GM12878 (cell line): ENCODE measurements at regions not wholly inside any gene's neighbourhood (a gene's known extent, or its start where the extent isn't known, plus 50 kb on each side); places are given as distances from the start of the nearest gene placed in this dataset.

Source experiments
- ATAC-seq: fragments of 200-7000 bp; cut with Tn5 transposase; 3 replicates; pipeline ENCODE4 v1.9.1; 2020; ENCODE audit warnings: mild to moderate bottlenecking, moderate library complexity
- BruUV-seq: library from RNA; stranded (reverse); fragments of 400-500 nt; replicated peaks from 2 replicates; lab custom pipeline; 2021; lab: Mats Ljungman, UMichigan
- CTCF ChIA-PET: fragments of 300-600 bp; sonication (Branson Sonifier 250); formaldehyde crosslinking; extraction: SDS; loops from one replicate; lab custom pipeline; 2021; ENCODE audit warnings: inconsistent platforms; lab: Yijun Ruan, JAX
- POLR2A ChIA-PET: fragments of 350-600 bp; formaldehyde crosslinking; extraction: SDS; loops from one replicate; lab custom pipeline; 2021; ENCODE audit warnings: inconsistent platforms; lab: Charles Lee
- RAD21 ChIA-PET: fragments of 300-600 bp; sonication (Branson Sonifier 250); formaldehyde crosslinking; loops from one replicate; lab custom pipeline; 2023; ENCODE audit warnings: antibody characterized with exemption; ENCODE audit not compliant: unreplicated experiment; lab: Charles Lee
- SMC1A ChIA-PET: fragments of 300-600 bp; sonication (Branson Sonifier 250); formaldehyde crosslinking; loops from one replicate; lab custom pipeline; 2023; ENCODE audit not compliant: unreplicated experiment, uncharacterized antibody; lab: Charles Lee
- DNase-seq: peaks from one replicate; pipeline ENCODE4 v3.0.0-alpha.2; 2011; ENCODE audit warnings: low read depth, low spot score
- FAIRE-seq: peaks from 3 replicates; lab custom pipeline; 2011; peaks lifted over from hg19 to GRCh38; lab: Jason Lieb, UNC
- H2AFZ ChIP-seq: 2 replicates; pipeline ENCODE4 v1.6.0; 2011; ENCODE audit warnings: low read depth, low read length, control low read depth; ENCODE audit not compliant: control insufficient read depth
- H3K27ac ChIP-seq: 2 replicates; pipeline ENCODE4 v1.5.1; 2011; ENCODE audit warnings: control low read depth; ENCODE audit not compliant: control insufficient read depth, insufficient read depth
- H3K27me3 ChIP-seq, 2 experiments: replicated peaks in 1 of 2; 2 replicates each; pipeline versions ENCODE4 v1.6.0 to v1.6.1; 2011; ENCODE audit warnings: low read length in 1 of 2; ENCODE audit not compliant: control insufficient read depth in 2 of 2, insufficient read depth in 2 of 2
- H3K36me3 ChIP-seq, 2 experiments: 2 replicates each; pipeline ENCODE4 v1.5.1; 2011; ENCODE audit warnings: low read length in 1 of 2; ENCODE audit not compliant: control insufficient read depth in 2 of 2, insufficient read depth in 2 of 2
- H3K4me1 ChIP-seq: 2 replicates; pipeline ENCODE4 v1.6.1; 2011; ENCODE audit warnings: mild to moderate bottlenecking, low read length, moderate library complexity, mixed read lengths; ENCODE audit not compliant: control insufficient read depth, insufficient read depth
- H3K4me2 ChIP-seq: 2 replicates; pipeline ENCODE4 v1.6.0; 2011; ENCODE audit warnings: control low read depth; ENCODE audit not compliant: control insufficient read depth, insufficient read depth
- H3K4me3 ChIP-seq: fragments of 200-600 bp; sonication (generic); 2 replicates; pipeline ENCODE4 v1.5.1; 2016
- H3K79me2 ChIP-seq: 2 replicates; pipeline ENCODE4 v1.6.0; 2011; ENCODE audit warnings: low read length; ENCODE audit not compliant: control insufficient read depth, insufficient read depth
- H3K9ac ChIP-seq: 2 replicates; pipeline ENCODE4 v1.8.0; 2011; ENCODE audit warnings: low read length, control low read depth, mixed read lengths; ENCODE audit not compliant: control insufficient read depth, insufficient read depth
- H3K9me3 ChIP-seq: replicated peaks from 3 replicates; pipeline ENCODE4 v1.5.1; 2011; ENCODE audit warnings: mild to moderate bottlenecking, low read length; ENCODE audit not compliant: control insufficient read depth, insufficient read depth
- H4K20me1 ChIP-seq: 2 replicates; pipeline ENCODE4 v1.6.0; 2011; ENCODE audit not compliant: control insufficient read depth, insufficient read depth
- FOXM1 ChIP-seq: IDR thresholded peaks from 2 replicates; pipeline ENCODE4 v1.6.1; 2012; ENCODE audit warnings: low read depth, mild to moderate bottlenecking, inconsistent platforms, low read length, moderate library complexity
- MTA3 ChIP-seq: IDR thresholded peaks from 2 replicates; pipeline ENCODE4 v1.6.1; 2012; ENCODE audit warnings: low read length, inconsistent platforms, borderline replicate concordance
- PML ChIP-seq: IDR thresholded peaks from 2 replicates; pipeline ENCODE4 v1.6.1; 2012; ENCODE audit warnings: low read length, inconsistent platforms
- POLR2A ChIP-seq: IDR thresholded peaks from 2 replicates; pipeline ENCODE4 v1.6.1; 2011; ENCODE audit warnings: low read depth, mild to moderate bottlenecking, low read length
- SMAD1 ChIP-seq: fragments of 450-650 bp; IDR thresholded peaks from 2 replicates; pipeline ENCODE4 v1.6.1; 2018; ENCODE audit warnings: mild to moderate bottlenecking, low read depth; ENCODE audit not compliant: partially characterized antibody
- TBL1XR1 ChIP-seq: IDR thresholded peaks from 2 replicates; pipeline ENCODE4 v1.6.1; 2012; ENCODE audit warnings: low read depth, low read length, improper control_type of control experiment
- ZNF217 ChIP-seq: fragments of 450-650 bp; IDR thresholded peaks from 2 replicates; pipeline ENCODE4 v1.6.1; 2017; ENCODE audit warnings: antibody characterized with exemption, mild to moderate bottlenecking
- ZNF274 ChIP-seq: IDR thresholded peaks from one replicate; pipeline ENCODE4 v1.8.0; 2011; ENCODE audit not compliant: insufficient read length, insufficient read depth
- WGBS: methylation state at CpG from one replicate; pipeline ENCODE4 v1.1.6; 2016; ENCODE audit warnings: low lambda C conversion rate; ENCODE audit not compliant: insufficient replicate concordance, insufficient coverage; ENCODE audit errors: missing lambda C conversion rate; 5-methylcytosine and 5-hydroxymethylcytosine counted together
- in situ Hi-C: fragments of 300-500 bp; cut with MboI; formaldehyde crosslinking; loops from 9 replicates; pipeline ENCODE4 v1.14.3; 2018; ENCODE audit warnings: mixed read lengths
- intact Hi-C: fragments of 100-400 bp; cut with micrococcal nuclease; formaldehyde crosslinking; loops from one replicate; pipeline ENCODE4 v1.14.2; 2022; ENCODE audit not compliant: unreplicated experiment
- TF ChIP-seq, protein P1 (sequence below): fragments of 450-650 bp; IDR thresholded peaks from 2 replicates; pipeline ENCODE4 v1.6.1; 2018; ENCODE audit warnings: borderline replicate concordance, mild to moderate bottlenecking; ENCODE audit not compliant: partially characterized antibody
- TF ChIP-seq, protein P2 (sequence below): fragments of 150-350 bp; IDR thresholded peaks from 2 replicates; pipeline ENCODE4 v1.6.1; 2014; ENCODE audit warnings: mild to moderate bottlenecking, low read depth, low read length

GRCh38 chr6:22896696-22897095 lies 327.3 kb downstream of the HDGFL1 start:
- Histone ChIP-seq H3K79me2 (no peaks in the 10 kb centered on the region), H3K9me3 (no peaks in the 10 kb centered on the region), H3K9ac (no peak overlapping the region), H3K4me2 (no peak overlapping the region), H3K36me3 (no peaks in the 10 kb centered on the region), H2AFZ (no peak overlapping the region), H3K27me3 (no peaks in the 10 kb centered on the region), H3K4me3 (no peak overlapping the region), H4K20me1 (no peaks in the 10 kb centered on the region), H3K4me1 (no peaks in the 10 kb centered on the region), H3K27ac (no peak overlapping the region)
- SMC1A ChIA-PET, result no interaction called here
- no TSS peak for BruUV-seq
- CTCF ChIA-PET, result no interaction called here
- POLR2A ChIA-PET, result no interaction called here
- intact Hi-C loops (no loop called here), in situ Hi-C loops (no loop called here)
- ATAC-seq (no peak), FAIRE-seq (no peak), DNase-seq (no peak)
- RAD21 ChIA-PET, result no interaction called here
- no peak for TF ChIP-seq TBL1XR1
- TF ChIP-seq POLR2A, result no peak
- no peak for TF ChIP-seq FOXM1
- TF ChIP-seq SMAD1, result no peak
- TF ChIP-seq MTA3, result no peak
- TF ChIP-seq, protein P1, sequence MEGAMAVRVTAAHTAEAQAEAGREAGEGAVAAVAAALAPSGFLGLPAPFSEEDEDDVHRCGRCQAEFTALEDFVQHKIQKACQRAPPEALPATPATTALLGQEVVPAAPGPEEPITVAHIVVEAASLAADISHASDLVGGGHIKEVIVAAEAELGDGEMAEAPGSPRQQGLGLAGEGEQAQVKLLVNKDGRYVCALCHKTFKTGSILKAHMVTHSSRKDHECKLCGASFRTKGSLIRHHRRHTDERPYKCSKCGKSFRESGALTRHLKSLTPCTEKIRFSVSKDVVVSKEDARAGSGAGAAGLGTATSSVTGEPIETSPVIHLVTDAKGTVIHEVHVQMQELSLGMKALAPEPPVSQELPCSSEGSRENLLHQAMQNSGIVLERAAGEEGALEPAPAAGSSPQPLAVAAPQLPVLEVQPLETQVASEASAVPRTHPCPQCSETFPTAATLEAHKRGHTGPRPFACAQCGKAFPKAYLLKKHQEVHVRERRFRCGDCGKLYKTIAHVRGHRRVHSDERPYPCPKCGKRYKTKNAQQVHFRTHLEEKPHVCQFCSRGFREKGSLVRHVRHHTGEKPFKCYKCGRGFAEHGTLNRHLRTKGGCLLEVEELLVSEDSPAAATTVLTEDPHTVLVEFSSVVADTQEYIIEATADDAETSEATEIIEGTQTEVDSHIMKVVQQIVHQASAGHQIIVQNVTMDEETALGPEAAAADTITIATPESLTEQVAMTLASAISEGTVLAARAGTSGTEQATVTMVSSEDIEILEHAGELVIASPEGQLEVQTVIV, result no peak
- no peak for TF ChIP-seq ZNF217
- no peak for TF ChIP-seq PML
- TF ChIP-seq, protein P2, sequence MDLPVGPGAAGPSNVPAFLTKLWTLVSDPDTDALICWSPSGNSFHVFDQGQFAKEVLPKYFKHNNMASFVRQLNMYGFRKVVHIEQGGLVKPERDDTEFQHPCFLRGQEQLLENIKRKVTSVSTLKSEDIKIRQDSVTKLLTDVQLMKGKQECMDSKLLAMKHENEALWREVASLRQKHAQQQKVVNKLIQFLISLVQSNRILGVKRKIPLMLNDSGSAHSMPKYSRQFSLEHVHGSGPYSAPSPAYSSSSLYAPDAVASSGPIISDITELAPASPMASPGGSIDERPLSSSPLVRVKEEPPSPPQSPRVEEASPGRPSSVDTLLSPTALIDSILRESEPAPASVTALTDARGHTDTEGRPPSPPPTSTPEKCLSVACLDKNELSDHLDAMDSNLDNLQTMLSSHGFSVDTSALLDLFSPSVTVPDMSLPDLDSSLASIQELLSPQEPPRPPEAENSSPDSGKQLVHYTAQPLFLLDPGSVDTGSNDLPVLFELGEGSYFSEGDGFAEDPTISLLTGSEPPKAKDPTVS, result no peak
- TF ChIP-seq ZNF274, result no peak
- 0% methylated on average over 3 of the region's 3 CpGs for WGBS
